Cardiac muscle cell (in vitro differentiated cells and primary cell): ENCODE measurements at regions not wholly inside any gene's neighbourhood (a gene's known extent, or its start where the extent isn't known, plus 50 kb on each side); places are given as distances from the start of the nearest gene placed in this dataset.

Experiments
- DNase-seq, 2 donors: peaks; one replicate each; pipeline versions ENCODE4 v3.0.0 to v3.0.0-alpha.2; 2010 to 2017; ENCODE audit warnings: low read depth in 1 of 2, low spot score in 1 of 2
- H3K27ac ChIP-seq: fragments of 200-600 bp; sonication (generic); 2 replicates; pipeline ENCODE4 v1.5.1; 2016
- H3K27me3 ChIP-seq: fragments of 200-600 bp; sonication (generic); 2 replicates; pipeline ENCODE4 v1.6.0; 2016; ENCODE audit warnings: control low read depth
- H3K36me3 ChIP-seq: fragments of 200-600 bp; sonication (generic); 2 replicates; pipeline ENCODE4 v1.5.1; 2016; ENCODE audit warnings: control low read depth
- H3K4me1 ChIP-seq: fragments of 200-600 bp; sonication (generic); 2 replicates; pipeline ENCODE4 v1.8.1; 2017; ENCODE audit warnings: low read depth, mild to moderate bottlenecking, mixed run types
- H3K4me3 ChIP-seq: fragments of 200-600 bp; sonication (generic); 2 replicates; pipeline ENCODE4 v1.5.1; 2016; ENCODE audit warnings: mild to moderate bottlenecking
- H3K9me3 ChIP-seq: fragments of 200-600 bp; sonication (generic); 2 replicates; pipeline ENCODE4 v1.5.1; 2017; ENCODE audit warnings: low read depth, mild to moderate bottlenecking, control low read depth
- CTCF ChIP-seq: IDR thresholded peaks from 2 replicates; pipeline ENCODE4 v1.5.1; 2012; ENCODE audit warnings: low read depth, mild to moderate bottlenecking, low read length

- H3K27me3 ChIP-seq: no peaks in the 10 kb centered on the region
- H3K4me1 ChIP-seq: no peaks in the 10 kb centered on the region
- H3K27ac ChIP-seq: no peak overlapping the region
- TF ChIP-seq CTCF: no peak
- no peak overlapping the region for H3K4me3 ChIP-seq
- no peaks in the 10 kb centered on the region for H3K36me3 ChIP-seq
- no peak for DNase-seq
- no peaks in the 10 kb centered on the region for H3K9me3 ChIP-seq
Observed at GRCh38 chr1:73886716-73887115, 311.3 kb downstream of the LRRIQ3 start.

GRCh38 chr1:73874806-73875205, 323.2 kb downstream of the LRRIQ3 start:
- Histone ChIP-seq H3K27ac (no peak overlapping the region), H3K27me3 (no peaks in the 10 kb centered on the region), H3K9me3 (no peaks in the 10 kb centered on the region), H3K4me3 (no peak overlapping the region), H3K36me3 (no peaks in the 10 kb centered on the region), H3K4me1 (peaks cover 3% of the 10 kb centered on the region)
- no peak for TF ChIP-seq CTCF
- no peak for DNase-seq

- H3K4me3 ChIP-seq: no peak overlapping the region
- no peaks in the 10 kb centered on the region for H3K9me3 ChIP-seq
- no peaks in the 10 kb centered on the region for H3K27me3 ChIP-seq
- no peak for DNase-seq
- TF ChIP-seq CTCF: no peak
- no peak overlapping the region for H3K27ac ChIP-seq
- no peaks in the 10 kb centered on the region for H3K4me1 ChIP-seq
- H3K36me3 ChIP-seq: no peaks in the 10 kb centered on the region
Observed at GRCh38 chr1:73868810-73869336, 329.1 kb downstream of the LRRIQ3 start.

GRCh38 chr1:73862355-73862754, 335.6 kb downstream of the LRRIQ3 start:
- Histone ChIP-seq H3K9me3 (no peaks in the 10 kb centered on the region), H3K27me3 (no peaks in the 10 kb centered on the region), H3K36me3 (no peaks in the 10 kb centered on the region), H3K27ac (no peak overlapping the region), H3K4me1 (peaks cover 8% of the 10 kb centered on the region), H3K4me3 (no peak overlapping the region)
- DNase-seq: no peak
- no peak for TF ChIP-seq CTCF

- Histone ChIP-seq H3K4me1 (peaks cover 8% of the 10 kb centered on the region), H3K4me3 (no peak overlapping the region), H3K27ac (no peak overlapping the region), H3K9me3 (no peaks in the 10 kb centered on the region), H3K27me3 (no peaks in the 10 kb centered on the region), H3K36me3 (no peaks in the 10 kb centered on the region)
- DNase-seq: no peak
- TF ChIP-seq CTCF: no peak
Observed at GRCh38 chr1:73860421-73860950, 337.5 kb downstream of the LRRIQ3 start.

GRCh38 chr1:73859227-73859626, 338.7 kb downstream of the LRRIQ3 start:
- no peaks in the 10 kb centered on the region for H3K9me3 ChIP-seq
- no peak overlapping the region for H3K4me3 ChIP-seq
- no peak for DNase-seq
- H3K4me1 ChIP-seq: peaks cover 8% of the 10 kb centered on the region
- H3K27me3 ChIP-seq: no peaks in the 10 kb centered on the region
- no peak for TF ChIP-seq CTCF
- no peak overlapping the region for H3K27ac ChIP-seq
- no peaks in the 10 kb centered on the region for H3K36me3 ChIP-seq
